H1 (cell line): ENCODE measurements at regions not wholly inside any gene's neighbourhood (a gene's known extent, or its start where the extent isn't known, plus 50 kb on each side); places are given as distances from the start of the nearest gene placed in this dataset.

Experiments
- CTCF ChIA-PET: fragments of 300-600 bp; sonication (Branson Sonifier 250); formaldehyde crosslinking; loops from one replicate; lab custom pipeline; 2021; ENCODE audit not compliant: partially characterized antibody; lab: Charles Lee
- POLR2A ChIA-PET: fragments of 300-600 bp; sonication (Branson Sonifier 250); formaldehyde crosslinking; loops from one replicate; lab custom pipeline; 2021; ENCODE audit warnings: inconsistent platforms; ENCODE audit not compliant: partially characterized antibody; lab: Charles Lee
- DNase-seq, 2 experiments: peaks; one replicate each; pipeline versions ENCODE4 v3.0.0 to v3.0.0-alpha.2; 2010 to 2022; ENCODE audit warnings: low spot score in 2 of 2, low read depth in 1 of 2, mixed read lengths in 1 of 2
- FAIRE-seq: peaks from 2 replicates; lab custom pipeline; 2011; peaks lifted over from hg19 to GRCh38; lab: Jason Lieb, UNC
- H2AFZ ChIP-seq: 2 replicates; pipeline ENCODE4 v1.8.1; 2012; ENCODE audit warnings: low read length, inconsistent platforms
- H2AK5ac ChIP-seq: 2 replicates; pipeline ENCODE4 v1.6.1; 2013; ENCODE audit warnings: low read depth, low read length
- H2BK120ac ChIP-seq: replicated peaks from 2 replicates; pipeline ENCODE3; 2013; ENCODE audit warnings: low read depth, low read length, inconsistent platforms
- H2BK12ac ChIP-seq: 2 replicates; pipeline ENCODE4 v1.6.1; 2013; ENCODE audit warnings: low read depth, low read length
- H2BK15ac ChIP-seq: 2 replicates; pipeline ENCODE4 v1.6.1; 2013; ENCODE audit warnings: low read length
- H2BK20ac ChIP-seq: 2 replicates; pipeline ENCODE4 v1.6.1; 2013; ENCODE audit warnings: low read length
- H2BK5ac ChIP-seq: 2 replicates; pipeline ENCODE4 v1.6.1; 2013; ENCODE audit warnings: low read depth, low read length
- H3K14ac ChIP-seq: 2 replicates; pipeline ENCODE4 v1.6.1; 2013; ENCODE audit warnings: inconsistent platforms; ENCODE audit not compliant: insufficient read length
- H3K18ac ChIP-seq: 2 replicates; pipeline ENCODE4 v1.6.1; 2013; ENCODE audit warnings: low read length; ENCODE audit errors: extremely low read depth
- H3K23ac ChIP-seq: 2 replicates; pipeline ENCODE4 v1.6.1; 2013; ENCODE audit warnings: inconsistent platforms; ENCODE audit not compliant: insufficient read length
- H3K23me2 ChIP-seq: 2 replicates; pipeline ENCODE4 v1.6.1; 2013; ENCODE audit warnings: low read depth, low read length
- H3K27ac ChIP-seq: 2 replicates; pipeline ENCODE4 v1.6.1; 2011; ENCODE audit warnings: low read depth, low read length, inconsistent platforms
- H3K27me3 ChIP-seq, 4 experiments: replicated peaks in 1 of 4; 1 replicate in 1 of 4; 2 replicates in 3 of 4; pipeline versions ENCODE4 v1.6.1 to v1.8.1; 2011 to 2013; ENCODE audit warnings: low read length in 3 of 4, mild to moderate bottlenecking in 3 of 4, inconsistent platforms in 2 of 4, mixed read lengths in 2 of 4, moderate library complexity in 1 of 4; ENCODE audit not compliant: control insufficient read depth in 3 of 4, insufficient read depth in 3 of 4; ENCODE audit errors: extremely low read depth in 1 of 4
- H3K36me3 ChIP-seq, 4 experiments: 2 replicates each; pipeline versions ENCODE4 v1.6.1 to v1.8.1; 2011 to 2013; ENCODE audit warnings: mild to moderate bottlenecking in 4 of 4, low read length in 3 of 4, moderate library complexity in 2 of 4, control low read depth in 1 of 4, inconsistent platforms in 1 of 4; ENCODE audit not compliant: insufficient read depth in 4 of 4, control insufficient read depth in 2 of 4
- H3K4ac ChIP-seq: replicated peaks from 2 replicates; pipeline ENCODE3; 2013; ENCODE audit warnings: low read length, low read depth, mixed read lengths, inconsistent platforms; ENCODE audit not compliant: insufficient read length
- H3K4me1 ChIP-seq, 4 experiments: replicated peaks in 1 of 4; 1 replicate in 1 of 4; 2 replicates in 3 of 4; pipeline versions ENCODE4 v1.6.1 to v1.8.1; 2011 to 2013; ENCODE audit warnings: low read length in 3 of 4, inconsistent platforms in 2 of 4, mixed read lengths in 1 of 4; ENCODE audit not compliant: insufficient read depth in 4 of 4, control insufficient read depth in 3 of 4
- H3K4me2 ChIP-seq, 2 experiments: 2 replicates each; pipeline versions ENCODE4 v1.6.1 to v1.8.1; 2011 to 2013; ENCODE audit warnings: low read depth in 2 of 2, low read length in 2 of 2, control low read depth in 1 of 2, inconsistent platforms in 1 of 2, mild to moderate bottlenecking in 1 of 2; ENCODE audit not compliant: insufficient read depth in 1 of 2
- H3K4me3 ChIP-seq, 4 experiments: fragments of 200-600, 300-600 bp in 1 of 4; sonication (generic), shearing (Covaris generic), sonication (Bioruptor Twin) in 1 of 4; 2 replicates each; pipeline versions ENCODE4 v1.5.1 to v1.8.1; 2011 to 2016; ENCODE audit warnings: low read length in 4 of 4, low read depth in 3 of 4, control low read depth in 2 of 4, inconsistent platforms in 2 of 4, mild to moderate bottlenecking in 2 of 4, mixed read lengths in 1 of 4, moderate library complexity in 1 of 4; ENCODE audit not compliant: insufficient read depth in 2 of 4; ENCODE audit errors: extremely low read depth in 1 of 4
- H3K56ac ChIP-seq: replicated peaks from 2 replicates; pipeline ENCODE3; 2013; ENCODE audit warnings: low read depth, mild to moderate bottlenecking, mixed read lengths, low read length, inconsistent platforms; ENCODE audit not compliant: insufficient read length
- H3K79me1 ChIP-seq: 2 replicates; pipeline ENCODE4 v1.6.1; 2013; ENCODE audit warnings: low read depth, low read length, control low read depth
- H3K79me2 ChIP-seq, 2 experiments: 2 replicates each; pipeline versions ENCODE4 v1.6.1 to v1.8.1; 2012 to 2013; ENCODE audit warnings: low read length in 2 of 2, mild to moderate bottlenecking in 2 of 2, inconsistent platforms in 1 of 2; ENCODE audit not compliant: insufficient read depth in 2 of 2, control insufficient read depth in 1 of 2
- H3K9ac ChIP-seq, 4 experiments: replicated peaks in 1 of 4; 1 replicate in 1 of 4; 2 replicates in 3 of 4; pipeline versions ENCODE4 v1.6.1 to v1.8.1; 2011 to 2013; ENCODE audit warnings: low read depth in 3 of 4, low read length in 3 of 4, control low read depth in 2 of 4, mild to moderate bottlenecking in 2 of 4, moderate library complexity in 2 of 4, inconsistent platforms in 1 of 4; ENCODE audit errors: extremely low read depth in 1 of 4
- H3K9me3 ChIP-seq, 2 experiments: 2 replicates each; pipeline versions ENCODE4 v1.6.1 to v1.8.1; 2012 to 2013; ENCODE audit warnings: mild to moderate bottlenecking in 2 of 2, moderate library complexity in 2 of 2, control low read depth in 1 of 2, inconsistent platforms in 1 of 2, low read depth in 1 of 2, low read length in 1 of 2, mixed read lengths in 1 of 2; ENCODE audit not compliant: insufficient read depth in 2 of 2
- H4K20me1 ChIP-seq, 2 experiments: replicated peaks in 1 of 2; 2 replicates each; pipeline versions ENCODE3 to v1.8.1; 2011 to 2013; ENCODE audit warnings: inconsistent platforms in 2 of 2, low read length in 2 of 2, mild to moderate bottlenecking in 1 of 2; ENCODE audit not compliant: insufficient read depth in 2 of 2, control insufficient read depth in 1 of 2
- H4K5ac ChIP-seq: 2 replicates; pipeline ENCODE4 v1.6.1; 2013; ENCODE audit warnings: low read length, low read depth, mixed read lengths, inconsistent platforms; ENCODE audit not compliant: insufficient read length
- H4K8ac ChIP-seq: 2 replicates; pipeline ENCODE4 v1.8.0; 2013; ENCODE audit warnings: mild to moderate bottlenecking, moderate library complexity, low read length, inconsistent platforms; ENCODE audit not compliant: insufficient read depth; ENCODE audit errors: extremely low read depth
- H4K91ac ChIP-seq: replicated peaks from 2 replicates; pipeline ENCODE3; 2013; ENCODE audit warnings: low read length, mixed read lengths, inconsistent platforms; ENCODE audit not compliant: insufficient read length
- ASH2L ChIP-seq: fragments of 200-600, 300-600 bp; sonication (generic); IDR thresholded peaks from one replicate; pipeline ENCODE4 v1.7.1; 2017; ENCODE audit warnings: low read length
- CHD1 ChIP-seq: IDR thresholded peaks from 2 replicates; pipeline ENCODE4 v1.6.1; 2012; ENCODE audit warnings: low read depth, low read length, improper control_type of control experiment
- EZH2 ChIP-seq: fragments of 200-600 bp; sonication (generic); IDR thresholded peaks from 2 replicates; pipeline ENCODE4 v1.7.1; 2012; ENCODE audit warnings: low read depth, mild to moderate bottlenecking, moderate library complexity, low read length, inconsistent platforms; ENCODE audit not compliant: severe bottlenecking
- FOSL1 ChIP-seq: IDR thresholded peaks from 2 replicates; pipeline ENCODE4 v1.6.1; 2011; ENCODE audit warnings: mild to moderate bottlenecking, low read depth, low read length, moderate library complexity; ENCODE audit not compliant: insufficient read depth
- NANOG ChIP-seq: IDR thresholded peaks from 2 replicates; pipeline ENCODE4 v1.6.1; 2011; ENCODE audit warnings: low read length, low read depth, mild to moderate bottlenecking, inconsistent platforms; ENCODE audit not compliant: insufficient read depth, poor library complexity, severe bottlenecking
- SIN3A ChIP-seq, 2 experiments: IDR thresholded peaks in 1 of 2; conservative IDR thresholded peaks in 1 of 2; 2 replicates each; pipeline ENCODE4 v1.6.1; 2011 to 2012; ENCODE audit warnings: low read length in 2 of 2, improper control_type of control experiment in 1 of 2, low read depth in 1 of 2, mild to moderate bottlenecking in 1 of 2
- SUZ12 ChIP-seq: fragments of 200-600 bp; sonication (generic); IDR thresholded peaks from 2 replicates; pipeline ENCODE4 v1.6.1; 2012; ENCODE audit warnings: mild to moderate bottlenecking, inconsistent platforms, low read length, moderate library complexity, mixed read lengths
- TAF1 ChIP-seq: IDR thresholded peaks from 2 replicates; pipeline ENCODE4 v1.6.1; 2011; ENCODE audit warnings: mild to moderate bottlenecking, low read depth, low read length
- TBP ChIP-seq: IDR thresholded peaks from 2 replicates; pipeline ENCODE4 v1.6.1; 2011; ENCODE audit warnings: low read depth, low read length, improper control_type of control experiment
- WGBS, 2 experiments: shearing (Covaris generic) in 1 of 2; methylation state at CpG; one replicate each; pipeline versions ENCODE4 v1.1.6 to v1.1.7; 2013 to 2015; ENCODE audit warnings: low lambda C conversion rate in 2 of 2, mixed read lengths in 2 of 2, inconsistent platforms in 1 of 2, low coverage in 1 of 2, missing lambda C conversion rate in 1 of 2; ENCODE audit not compliant: insufficient replicate concordance in 2 of 2, insufficient coverage in 1 of 2, insufficient read length in 1 of 2; ENCODE audit errors: extremely low coverage in 1 of 2, missing lambda C conversion rate in 1 of 2; 5-methylcytosine and 5-hydroxymethylcytosine counted together

GRCh38 chr4:156619154-156619934, 352.3 kb downstream of the PDGFC start:
- ChIA-PET POLR2A (no interaction called here), CTCF (interaction anchor here (0.7 to 1.6 kb wide), 4 partner anchors 12 to 501 kb away, joined by 3 read pairs; no protein-coding TSS in a partner anchor)
- Histone ChIP-seq H2BK120ac (no peak overlapping the region), H4K8ac (no peak overlapping the region), H2BK15ac (no peak overlapping the region), H2BK5ac (no peak overlapping the region), H3K36me3 (no peaks in the 10 kb centered on the region), H4K91ac (no peak overlapping the region), H3K9me3 (no peaks in the 10 kb centered on the region), H3K4me2 (no peak overlapping the region), H3K4ac (no peak overlapping the region), H3K23me2 (no peaks in the 10 kb centered on the region), H3K23ac (no peak overlapping the region), H4K5ac (no peak overlapping the region), H3K9ac (no peak overlapping the region), H3K27me3 (no peaks in the 10 kb centered on the region), H2BK20ac (no peak overlapping the region), H3K56ac (no peak overlapping the region), H3K4me1 (no peaks in the 10 kb centered on the region), H3K79me2 (no peaks in the 10 kb centered on the region), H2AFZ (no peak overlapping the region), H4K20me1 (no peaks in the 10 kb centered on the region), H3K27ac (no peak overlapping the region), H3K14ac (no peak overlapping the region), H3K79me1 (no peaks in the 10 kb centered on the region), H2AK5ac (no peak overlapping the region), H3K4me3 (no peak overlapping the region), H2BK12ac (no peak overlapping the region), H3K18ac (no peak overlapping the region)
- TF ChIP-seq CHD1 (no peak), TBP (no peak), SUZ12 (no peak), ASH2L (no peak), SIN3A (conservative IDR thresholded peaks at IDR 0.05 in 1 of 2, IDR thresholded peaks at IDR 0.05 in 1 of 2; ENCODE audit: low read depth in 1 of 2, low read length in 2 of 2) (no peak), NANOG (no peak), TAF1 (no peak), EZH2 (no peak), FOSL1 (no peak)
- 90% methylated on average over 3 of the region's 3 CpGs; no CpG with 5 or more reads in 1 of the 2 experiments for WGBS, 2 experiments
- FAIRE-seq (no peak), DNase-seq (no peak)
